K562 (cell line): ENCODE measurements at regions not wholly inside any gene's neighbourhood (a gene's known extent, or its start where the extent isn't known, plus 50 kb on each side); places are given as distances from the start of the nearest gene placed in this dataset.

Source experiments
- ATAC-seq: fragments of 200-7000 bp; cut with Tn5 transposase; 3 replicates; pipeline ENCODE4 v1.9.1; 2020; ENCODE audit warnings: moderate library complexity
- BruUV-seq: library from RNA; stranded (reverse); fragments of 400-500 nt; replicated peaks from 2 replicates; lab custom pipeline; 2021; lab: Mats Ljungman, UMichigan
- CTCF ChIA-PET: fragments of 300-600 bp; formaldehyde crosslinking; extraction: SDS; loops from one replicate; lab custom pipeline; 2021; ENCODE audit warnings: low intra/inter-chr PET ratio; lab: Yijun Ruan, JAX
- POLR2A ChIA-PET: fragments of 300-600, 350-650 bp; sonication (Branson Sonifier 250); formaldehyde crosslinking; extraction: SDS; loops from one replicate; lab custom pipeline; 2021; ENCODE audit warnings: antibody characterized with exemption, inconsistent platforms; lab: Yijun Ruan, JAX
- DNase-seq, 4 experiments: peaks; one replicate each; pipeline versions ENCODE4 v3.0.0 to v3.0.0-alpha.2; 2011 to 2018; ENCODE audit warnings: low spot score in 3 of 4, mixed read lengths in 3 of 4; ENCODE audit errors: extremely low read depth in 1 of 4
- FAIRE-seq: peaks from 2 replicates; lab custom pipeline; 2011; peaks lifted over from hg19 to GRCh38; lab: Jason Lieb, UNC
- H2AFZ ChIP-seq: 2 replicates; pipeline ENCODE4 v1.6.0; 2011; ENCODE audit warnings: low read depth, low read length, control low read depth, inconsistent platforms
- H3K27ac ChIP-seq: fragments of 200-600 bp; 3 replicates; pipeline ENCODE4 v1.8.0; 2011; ENCODE audit warnings: low read depth, mild to moderate bottlenecking, control low read depth, inconsistent platforms, low read length, moderate library complexity, mixed read lengths; ENCODE audit errors: extremely low read depth
- H3K27me3 ChIP-seq, 2 experiments: fragments of 300-600 bp in 1 of 2; 2 replicates in 1 of 2; 3 replicates in 1 of 2; pipeline versions ENCODE4 v1.6.0 to v1.8.0; 2011; ENCODE audit warnings: inconsistent platforms in 2 of 2, low read length in 2 of 2, mild to moderate bottlenecking in 1 of 2, mixed read lengths in 1 of 2, moderate library complexity in 1 of 2; ENCODE audit not compliant: control insufficient read depth in 2 of 2, insufficient read depth in 2 of 2
- H3K36me3 ChIP-seq: fragments of 300-600 bp; 3 replicates; pipeline ENCODE4 v1.8.0; 2011; ENCODE audit warnings: mild to moderate bottlenecking, low read length, inconsistent platforms; ENCODE audit not compliant: control insufficient read depth, insufficient read depth
- H3K4me1 ChIP-seq, 2 experiments: fragments of 200-600 bp in 1 of 2; replicated peaks in 1 of 2; 2 replicates in 1 of 2; 3 replicates in 1 of 2; pipeline versions ENCODE4 v1.5.1 to v1.8.0; 2011; ENCODE audit warnings: inconsistent platforms in 2 of 2, low read length in 2 of 2, mild to moderate bottlenecking in 1 of 2, mixed read lengths in 1 of 2, moderate library complexity in 1 of 2; ENCODE audit not compliant: control insufficient read depth in 2 of 2, insufficient read depth in 2 of 2
- H3K4me2 ChIP-seq: 2 replicates; pipeline ENCODE4 v1.6.1; 2011; ENCODE audit warnings: low read length, control low read depth, inconsistent platforms, mixed read lengths; ENCODE audit not compliant: insufficient read depth
- H3K4me3 ChIP-seq: fragments of 200-600 bp; sonication (generic), shearing (Covaris generic); 2 replicates; pipeline ENCODE4 v1.5.1; 2016; ENCODE audit warnings: control low read depth, inconsistent platforms
- H3K79me2 ChIP-seq: fragments of 200-600 bp; 3 replicates; pipeline ENCODE4 v1.8.0; 2011; ENCODE audit warnings: low read length, inconsistent platforms; ENCODE audit not compliant: control insufficient read depth, insufficient read depth
- H3K9ac ChIP-seq, 2 experiments: 2 replicates each; pipeline versions ENCODE4 v1.6.0 to v1.6.1; 2011; ENCODE audit warnings: low read depth in 2 of 2, low read length in 2 of 2, control low read depth in 1 of 2, inconsistent platforms in 1 of 2, mild to moderate bottlenecking in 1 of 2, mixed read lengths in 1 of 2; ENCODE audit not compliant: insufficient read depth in 1 of 2
- H3K9me1 ChIP-seq: one replicate; pipeline ENCODE4 v1.6.0; 2011; ENCODE audit warnings: inconsistent platforms, mild to moderate bottlenecking, low read length, moderate library complexity; ENCODE audit not compliant: control insufficient read depth, insufficient read depth
- H3K9me3 ChIP-seq: replicated peaks from 2 replicates; pipeline ENCODE4 v1.5.1; 2011; ENCODE audit warnings: low read depth, low read length, inconsistent platforms; ENCODE audit not compliant: control insufficient read depth, insufficient read depth
- H4K20me1 ChIP-seq: replicated peaks from 2 replicates; pipeline ENCODE4 v1.6.1; 2011; ENCODE audit warnings: low read length, inconsistent platforms, mixed read lengths; ENCODE audit not compliant: control insufficient read depth, insufficient read depth
- CHD4 ChIP-seq: fragments of 200-600 bp; sonication (generic); IDR thresholded peaks from 3 replicates; pipeline ENCODE4 v1.6.1; 2012; ENCODE audit warnings: low read depth, mild to moderate bottlenecking, mixed read lengths, low read length, inconsistent platforms; ENCODE audit not compliant: insufficient read depth, insufficient replicate concordance, poor library complexity, severe bottlenecking
- FOXA3 ChIP-seq, 2 experiments: fragments of 450-650 bp in 1 of 2; sonication (generic) in 1 of 2; formaldehyde crosslinking; IDR thresholded peaks in 1 of 2; conservative IDR thresholded peaks in 1 of 2; 2 replicates each; pipeline versions ENCODE4 v1.4.0 to v1.8.0; 2020 to 2022; ENCODE audit warnings: mild to moderate bottlenecking in 2 of 2, missing genetic modification reagents in 1 of 2
- HIVEP1 ChIP-seq: fragments of 250-450 bp; sonication (Bioruptor Pico); IDR thresholded peaks from 2 replicates; pipeline ENCODE4 v1.4.0; 2020; ENCODE audit warnings: mild to moderate bottlenecking
- KAT8 ChIP-seq: fragments of 450-650 bp; IDR thresholded peaks from 2 replicates; pipeline ENCODE4 v1.6.1; 2016; ENCODE audit warnings: low read depth, mild to moderate bottlenecking
- ZNF79 ChIP-seq: fragments of 250-450 bp; sonication (Bioruptor Pico); IDR thresholded peaks from 2 replicates; pipeline ENCODE4 v1.4.0; 2020; ENCODE audit warnings: low read depth, mild to moderate bottlenecking, moderate library complexity
- WGBS: fragments of 100-300 bp; shearing (Covaris generic); methylation state at CpG from one replicate; pipeline ENCODE4 v1.1.6; 2016; ENCODE audit warnings: low coverage, mixed read lengths; ENCODE audit not compliant: insufficient coverage; ENCODE audit errors: missing lambda C conversion rate; 5-methylcytosine and 5-hydroxymethylcytosine counted together
- in situ Hi-C: fragments of 300-500 bp; cut with MboI; formaldehyde crosslinking; loops from 4 replicates; pipeline ENCODE4 v1.15.0; 2018; ENCODE audit warnings: inconsistent platforms, mixed read lengths
- intact Hi-C: fragments of 100-400 bp; cut with micrococcal nuclease; formaldehyde crosslinking; loops from 2 replicates; pipeline ENCODE4 v1.14.2; 2022
- TF ChIP-seq, protein P1 (sequence below): fragments of 450-650 bp; IDR thresholded peaks from 2 replicates; pipeline ENCODE4 v1.6.1; 2018; ENCODE audit not compliant: partially characterized antibody
- TF ChIP-seq, protein P2 (sequence below): sonication (generic); formaldehyde crosslinking; IDR thresholded peaks from 2 replicates; pipeline ENCODE4 v1.8.1; 2023; ENCODE audit warnings: mild to moderate bottlenecking, missing genetic modification reagents
- TF ChIP-seq, protein P3 (sequence below), 3 experiments: IDR thresholded peaks in 2 of 3; conservative IDR thresholded peaks in 1 of 3; 2 replicates each; pipeline ENCODE4 v1.5.1; 2011 to 2012; ENCODE audit warnings: low read length in 3 of 3, mild to moderate bottlenecking in 3 of 3, control low read depth in 2 of 3, improper control_type of control experiment in 1 of 3, inconsistent platforms in 1 of 3, low read depth in 1 of 3, mixed read lengths in 1 of 3, moderate library complexity in 1 of 3; ENCODE audit not compliant: insufficient read depth in 2 of 3

DNA sequence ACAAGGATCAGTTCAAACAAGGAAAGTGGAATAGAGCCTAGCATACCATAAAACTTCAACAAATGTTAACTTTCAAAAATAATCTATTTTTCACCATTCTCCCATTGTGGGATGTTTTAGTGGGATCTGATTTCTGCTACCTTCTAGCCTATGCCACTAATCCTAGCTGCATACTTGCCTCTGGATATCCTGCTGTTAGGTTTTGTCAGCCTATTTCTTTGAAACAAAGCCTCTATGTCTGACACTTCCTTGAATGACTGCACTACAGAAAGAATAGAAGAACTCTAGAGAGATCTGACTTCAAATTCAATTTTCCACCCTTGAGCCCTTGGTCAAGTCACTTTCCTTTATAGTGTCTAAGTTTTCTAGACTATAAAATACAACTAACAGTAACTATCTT lies 291.5 kb downstream of the PTH2R start (continued):
- TF ChIP-seq, protein P1, sequence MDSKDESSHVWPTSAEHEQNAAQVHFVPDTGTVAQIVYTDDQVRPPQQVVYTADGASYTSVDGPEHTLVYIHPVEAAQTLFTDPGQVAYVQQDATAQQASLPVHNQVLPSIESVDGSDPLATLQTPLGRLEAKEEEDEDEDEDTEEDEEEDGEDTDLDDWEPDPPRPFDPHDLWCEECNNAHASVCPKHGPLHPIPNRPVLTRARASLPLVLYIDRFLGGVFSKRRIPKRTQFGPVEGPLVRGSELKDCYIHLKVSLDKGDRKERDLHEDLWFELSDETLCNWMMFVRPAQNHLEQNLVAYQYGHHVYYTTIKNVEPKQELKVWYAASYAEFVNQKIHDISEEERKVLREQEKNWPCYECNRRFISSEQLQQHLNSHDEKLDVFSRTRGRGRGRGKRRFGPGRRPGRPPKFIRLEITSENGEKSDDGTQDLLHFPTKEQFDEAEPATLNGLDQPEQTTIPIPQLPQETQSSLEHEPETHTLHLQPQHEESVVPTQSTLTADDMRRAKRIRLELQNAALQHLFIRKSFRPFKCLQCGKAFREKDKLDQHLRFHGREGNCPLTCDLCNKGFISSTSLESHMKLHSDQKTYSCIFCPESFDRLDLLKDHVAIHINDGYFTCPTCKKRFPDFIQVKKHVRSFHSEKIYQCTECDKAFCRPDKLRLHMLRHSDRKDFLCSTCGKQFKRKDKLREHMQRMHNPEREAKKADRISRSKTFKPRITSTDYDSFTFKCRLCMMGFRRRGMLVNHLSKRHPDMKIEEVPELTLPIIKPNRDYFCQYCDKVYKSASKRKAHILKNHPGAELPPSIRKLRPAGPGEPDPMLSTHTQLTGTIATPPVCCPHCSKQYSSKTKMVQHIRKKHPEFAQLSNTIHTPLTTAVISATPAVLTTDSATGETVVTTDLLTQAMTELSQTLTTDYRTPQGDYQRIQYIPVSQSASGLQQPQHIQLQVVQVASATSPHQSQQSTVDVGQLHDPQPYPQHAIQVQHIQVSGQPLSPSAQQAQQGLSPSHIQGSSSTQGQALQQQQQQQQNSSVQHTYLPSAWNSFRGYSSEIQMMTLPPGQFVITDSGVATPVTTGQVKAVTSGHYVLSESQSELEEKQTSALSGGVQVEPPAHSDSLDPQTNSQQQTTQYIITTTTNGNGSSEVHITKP: no peak
- TF ChIP-seq HIVEP1 (no peak), KAT8 (no peak), FOXA3 (CRISPR knock-in tag; conservative IDR thresholded peaks at IDR 0.05 in 1 of 2, IDR thresholded peaks at IDR 0.05 in 1 of 2) (no peak)
- TF ChIP-seq, protein P2, sequence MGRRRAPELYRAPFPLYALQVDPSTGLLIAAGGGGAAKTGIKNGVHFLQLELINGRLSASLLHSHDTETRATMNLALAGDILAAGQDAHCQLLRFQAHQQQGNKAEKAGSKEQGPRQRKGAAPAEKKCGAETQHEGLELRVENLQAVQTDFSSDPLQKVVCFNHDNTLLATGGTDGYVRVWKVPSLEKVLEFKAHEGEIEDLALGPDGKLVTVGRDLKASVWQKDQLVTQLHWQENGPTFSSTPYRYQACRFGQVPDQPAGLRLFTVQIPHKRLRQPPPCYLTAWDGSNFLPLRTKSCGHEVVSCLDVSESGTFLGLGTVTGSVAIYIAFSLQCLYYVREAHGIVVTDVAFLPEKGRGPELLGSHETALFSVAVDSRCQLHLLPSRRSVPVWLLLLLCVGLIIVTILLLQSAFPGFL (CRISPR knock-in tag): no peak

DNA sequence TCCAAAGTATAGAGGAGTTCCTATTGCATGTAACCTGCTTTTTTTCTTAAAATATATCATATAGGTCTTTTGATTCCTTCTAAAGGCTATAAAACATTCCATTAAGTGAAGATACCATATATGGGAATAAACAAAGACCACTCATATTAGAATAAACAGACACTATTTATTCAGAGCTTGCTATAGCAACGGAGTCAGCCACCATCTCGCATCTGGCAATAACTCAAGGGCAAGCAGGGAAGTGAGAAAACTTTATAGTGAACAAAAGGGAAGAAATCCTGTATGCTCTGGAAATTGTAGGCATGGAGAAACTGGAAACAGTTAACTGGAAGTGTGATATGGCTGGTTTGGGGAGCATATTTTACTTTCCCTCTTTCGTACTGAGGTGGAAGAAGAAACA lies 301.9 kb downstream of the PTH2R start:
- in situ Hi-C loops: no loop called here
- Histone ChIP-seq H3K9ac (no peak overlapping the region), H3K9me3 (no peaks in the 10 kb centered on the region), H4K20me1 (no peaks in the 10 kb centered on the region), H3K4me1 (no peaks in the 10 kb centered on the region), H3K4me2 (no peak overlapping the region), H3K36me3 (no peaks in the 10 kb centered on the region), H3K79me2 (no peaks in the 10 kb centered on the region), H3K9me1 (no peaks in the 10 kb centered on the region), H3K27me3 (no peaks in the 10 kb centered on the region), H3K4me3 (no peak overlapping the region), H2AFZ (no peak overlapping the region), H3K27ac (no peak overlapping the region)
- DNase-seq (no peak), FAIRE-seq (no peak), ATAC-seq (no peak)
- CTCF ChIA-PET: no interaction called here
- POLR2A ChIA-PET: no interaction called here
- WGBS: 77% methylated on average over 3 of the region's 3 CpGs
- no TSS peak for BruUV-seq
- intact Hi-C loops: no loop called here
- no peak for TF ChIP-seq ZNF79 (CRISPR knock-in tag)
- TF ChIP-seq, protein P1: no peak
- TF ChIP-seq CHD4: no peak
- TF ChIP-seq, protein P3, sequence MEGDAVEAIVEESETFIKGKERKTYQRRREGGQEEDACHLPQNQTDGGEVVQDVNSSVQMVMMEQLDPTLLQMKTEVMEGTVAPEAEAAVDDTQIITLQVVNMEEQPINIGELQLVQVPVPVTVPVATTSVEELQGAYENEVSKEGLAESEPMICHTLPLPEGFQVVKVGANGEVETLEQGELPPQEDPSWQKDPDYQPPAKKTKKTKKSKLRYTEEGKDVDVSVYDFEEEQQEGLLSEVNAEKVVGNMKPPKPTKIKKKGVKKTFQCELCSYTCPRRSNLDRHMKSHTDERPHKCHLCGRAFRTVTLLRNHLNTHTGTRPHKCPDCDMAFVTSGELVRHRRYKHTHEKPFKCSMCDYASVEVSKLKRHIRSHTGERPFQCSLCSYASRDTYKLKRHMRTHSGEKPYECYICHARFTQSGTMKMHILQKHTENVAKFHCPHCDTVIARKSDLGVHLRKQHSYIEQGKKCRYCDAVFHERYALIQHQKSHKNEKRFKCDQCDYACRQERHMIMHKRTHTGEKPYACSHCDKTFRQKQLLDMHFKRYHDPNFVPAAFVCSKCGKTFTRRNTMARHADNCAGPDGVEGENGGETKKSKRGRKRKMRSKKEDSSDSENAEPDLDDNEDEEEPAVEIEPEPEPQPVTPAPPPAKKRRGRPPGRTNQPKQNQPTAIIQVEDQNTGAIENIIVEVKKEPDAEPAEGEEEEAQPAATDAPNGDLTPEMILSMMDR (IDR thresholded peaks at IDR 0.05 in 2 of 3, conservative IDR thresholded peaks at IDR 0.05 in 1 of 3; ENCODE audit: insufficient read depth in 2 of 3, low read depth in 1 of 3, low read length in 3 of 3): no peak
